AG08395 (cell line): ENCODE measurements at regions not wholly inside any gene's neighbourhood (a gene's known extent, or its start where the extent isn't known, plus 50 kb on each side); places are given as distances from the start of the nearest gene placed in this dataset.

Experiments used
- DNase-seq: peaks from one replicate; pipeline ENCODE4 v3.0.0; 2012; ENCODE audit warnings: mixed read lengths, low spot score

DNA sequence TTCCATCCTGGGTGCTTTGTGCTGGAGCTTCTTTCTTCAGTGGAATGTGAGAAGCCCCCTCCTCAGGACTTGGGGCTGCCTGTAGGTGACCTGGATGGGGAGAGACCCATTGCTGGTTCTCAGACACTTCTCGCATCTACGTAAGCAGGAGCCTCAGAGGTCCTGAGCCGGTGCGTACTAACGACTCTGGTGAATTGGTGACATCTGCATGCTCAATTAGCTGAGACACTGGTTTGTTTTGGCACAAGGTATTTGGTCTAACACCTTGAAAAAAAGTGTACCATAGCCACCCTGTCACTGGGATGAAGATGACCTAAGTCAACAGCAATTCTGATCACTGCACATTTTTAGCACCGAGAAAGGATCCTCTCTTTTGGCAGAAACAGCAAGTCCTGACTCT is 57.7 kb downstream of the LRRC30 start:
- DNase-seq, result no peak

DNA sequence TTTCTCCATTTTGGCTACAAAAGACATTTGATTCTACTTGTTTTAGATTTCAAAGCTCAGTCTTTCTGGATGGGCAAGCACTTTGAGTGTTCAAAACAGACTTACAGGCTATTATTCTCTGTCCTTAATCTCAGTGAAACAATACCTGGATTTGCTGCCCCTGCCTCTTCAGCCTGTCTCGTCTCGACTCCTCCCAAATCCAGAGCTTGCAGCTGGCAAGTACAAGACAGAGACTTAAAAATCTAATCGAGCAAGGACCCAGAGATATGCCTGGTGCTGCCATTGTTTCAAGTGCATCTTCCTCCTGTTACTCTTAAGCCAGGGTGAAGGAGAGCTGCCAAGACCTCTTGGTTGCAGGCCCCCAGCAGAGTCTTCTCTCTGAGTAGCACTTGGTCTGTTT is 59.2 kb downstream of the LRRC30 start:
- DNase-seq, result no peak

DNA sequence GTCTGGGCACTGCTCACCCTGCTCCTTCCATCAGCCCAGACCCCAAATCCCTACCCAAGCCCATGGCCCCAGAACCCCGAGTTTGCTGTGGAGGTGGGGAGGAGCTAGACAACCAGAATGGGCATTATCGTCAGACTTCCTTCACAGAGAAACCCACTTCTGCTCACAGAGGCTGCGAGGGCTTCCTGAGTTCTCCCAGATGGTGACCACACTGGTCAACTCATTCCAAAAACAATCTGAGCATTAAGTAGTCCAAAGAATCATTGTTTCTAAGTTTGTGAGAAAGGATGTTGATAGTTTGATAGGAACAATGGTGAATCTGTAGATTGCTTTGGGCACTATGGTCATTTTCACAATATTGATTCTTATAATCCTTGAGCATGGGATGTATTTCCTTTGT is 60.2 kb downstream of the LRRC30 start:
- DNase-seq, result no peak

DNA sequence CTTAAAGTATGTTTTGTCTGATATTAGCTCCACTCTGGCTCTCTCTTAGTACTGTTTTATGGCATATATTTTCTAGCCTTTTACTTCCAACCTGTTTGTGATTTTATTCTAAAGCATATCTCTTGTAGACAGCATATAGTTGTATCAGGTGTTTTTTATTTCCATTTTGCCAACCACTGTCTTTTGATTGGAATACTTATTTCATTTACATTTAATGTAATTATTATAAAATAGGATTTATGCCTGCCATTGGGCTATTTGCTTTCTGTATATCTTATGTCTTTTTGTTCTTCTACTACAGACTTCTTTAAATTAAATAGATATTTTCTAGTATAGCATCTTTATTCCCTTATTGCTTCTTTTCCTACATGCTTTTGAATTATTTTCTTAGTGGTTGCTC is 67.3 kb downstream of the LRRC30 start:
- DNase-seq, result no peak

DNA sequence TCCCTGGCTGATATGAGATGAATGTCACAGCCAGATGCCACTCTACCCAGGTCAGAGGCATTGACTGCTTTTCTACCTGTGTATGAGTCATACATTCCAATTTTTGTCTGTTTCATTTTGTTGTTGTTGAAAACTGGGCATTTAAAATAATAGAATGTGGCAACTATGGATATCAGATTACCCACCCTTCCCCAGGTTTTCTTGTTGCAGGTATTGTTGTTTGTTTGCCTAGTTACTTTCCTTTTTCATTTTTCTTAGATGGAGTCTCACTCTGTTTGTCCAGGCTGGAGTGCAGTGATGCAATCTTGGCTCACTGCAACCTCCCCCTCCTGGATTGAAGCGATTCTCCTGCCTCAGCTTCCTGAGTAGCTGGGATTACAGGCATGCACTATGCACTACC is 70.2 kb downstream of the LRRC30 start:
- no peak for DNase-seq

DNA sequence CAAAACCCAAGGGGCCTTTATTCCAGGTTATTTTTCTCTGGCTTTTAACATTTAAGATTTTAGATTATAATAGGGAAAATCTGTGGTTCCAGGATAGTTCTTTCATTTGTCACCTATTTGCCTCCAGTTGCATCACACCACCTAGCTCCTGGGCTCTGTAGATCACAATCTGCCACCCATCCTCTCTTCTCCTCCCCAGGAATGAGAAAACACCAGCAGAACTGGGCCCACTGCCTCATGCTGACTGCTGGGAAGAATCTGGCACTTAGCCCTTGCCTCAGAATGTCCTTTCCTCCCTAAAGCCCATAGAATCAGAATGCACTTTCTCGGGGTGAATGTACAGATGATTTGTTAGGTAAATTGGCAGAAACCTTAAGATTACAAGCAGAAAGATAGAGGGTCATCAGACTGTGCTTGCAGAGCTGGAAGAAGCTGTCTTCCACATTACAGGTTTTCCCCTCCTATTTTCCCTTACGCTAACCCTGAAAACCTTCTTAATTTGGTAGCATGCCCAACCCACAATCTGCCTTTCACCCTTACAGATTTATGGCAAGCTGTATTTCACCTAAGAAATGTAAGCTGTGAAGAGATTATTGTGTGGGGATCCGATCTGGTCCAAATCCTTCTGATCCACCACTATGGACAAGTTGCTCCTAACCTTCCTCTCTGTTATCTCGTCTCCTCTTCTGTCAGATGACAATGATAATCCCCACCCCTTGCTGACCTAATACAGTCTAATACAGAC is 72.6 kb downstream of the LRRC30 start:
- no peak for DNase-seq

DNA sequence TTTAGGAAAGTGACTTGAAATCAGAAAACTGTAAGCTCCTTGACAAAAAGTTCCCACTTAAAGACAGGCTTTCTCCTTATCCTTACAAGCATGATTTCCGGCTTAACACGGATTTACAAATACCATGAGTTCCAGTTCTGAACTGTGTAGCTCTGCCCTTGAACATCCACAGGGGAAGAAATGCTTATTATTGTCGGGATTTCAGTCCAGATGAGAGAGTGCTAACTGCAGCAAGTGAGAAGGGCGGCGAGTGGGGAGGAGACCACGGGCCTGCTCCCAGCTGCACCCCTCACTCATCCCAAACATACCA is 73.1 kb downstream of the LRRC30 start:
- DNase-seq, result no peak

DNA sequence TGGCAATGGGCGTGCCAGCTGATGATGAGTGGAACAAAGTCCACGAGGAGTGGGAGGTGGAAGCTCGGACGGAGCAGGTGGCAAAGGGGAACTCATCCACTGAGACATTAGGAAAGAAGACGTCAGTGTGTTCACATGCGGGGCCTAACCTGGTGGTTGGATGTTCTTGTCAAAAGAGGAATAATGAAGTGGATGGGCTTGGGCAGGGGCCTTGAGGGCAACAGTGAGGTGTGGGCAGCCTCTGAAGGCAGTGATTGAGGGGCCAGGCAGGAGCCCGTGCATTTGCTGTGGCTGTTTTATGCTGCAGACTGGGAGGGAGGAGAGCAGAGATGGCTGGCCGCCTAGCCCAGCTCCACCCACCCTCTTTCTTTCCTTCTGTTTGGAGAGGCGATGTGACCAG is 74.5 kb downstream of the LRRC30 start:
- DNase-seq, result no peak

DNA sequence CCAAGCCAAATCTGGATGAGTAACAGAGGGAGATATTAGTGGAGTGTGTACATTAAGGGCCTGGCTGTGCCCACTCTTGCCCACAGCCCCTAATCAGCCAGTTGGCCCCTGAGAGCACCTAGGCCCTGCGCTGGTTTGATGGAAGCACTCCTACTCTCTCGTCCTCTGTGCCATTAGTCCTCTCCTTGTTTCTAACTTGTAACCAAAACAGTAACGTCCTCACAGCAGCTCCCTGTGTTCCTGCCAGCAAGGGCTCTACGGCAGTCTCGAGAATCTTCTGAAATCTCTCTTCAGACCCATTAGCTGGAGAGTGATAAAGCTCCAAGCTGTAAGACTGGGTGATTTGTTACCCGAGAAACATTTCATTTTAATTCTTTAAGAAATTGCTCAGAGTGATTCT is 76.1 kb downstream of the LRRC30 start:
- DNase-seq, result no peak

DNA sequence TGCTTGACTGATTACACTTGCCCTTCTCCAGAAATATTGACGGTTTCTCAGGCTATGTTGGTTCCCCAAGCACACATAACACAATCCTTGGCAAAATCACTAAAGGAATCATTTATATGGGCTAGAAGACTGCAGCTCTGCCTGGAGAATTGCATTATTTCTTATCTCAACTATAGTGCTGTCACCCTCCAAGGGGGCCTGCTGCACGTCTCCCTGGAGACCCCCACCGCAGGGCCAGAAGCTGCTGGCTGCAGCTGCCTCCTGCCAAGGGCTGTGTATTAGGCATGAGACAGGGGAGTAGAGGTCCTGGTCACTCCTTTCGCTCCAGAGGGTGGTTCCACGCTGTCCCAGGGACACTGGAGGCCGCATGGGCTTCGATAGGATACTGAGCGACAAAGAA is 76.6 kb downstream of the LRRC30 start:
- no peak for DNase-seq

DNA sequence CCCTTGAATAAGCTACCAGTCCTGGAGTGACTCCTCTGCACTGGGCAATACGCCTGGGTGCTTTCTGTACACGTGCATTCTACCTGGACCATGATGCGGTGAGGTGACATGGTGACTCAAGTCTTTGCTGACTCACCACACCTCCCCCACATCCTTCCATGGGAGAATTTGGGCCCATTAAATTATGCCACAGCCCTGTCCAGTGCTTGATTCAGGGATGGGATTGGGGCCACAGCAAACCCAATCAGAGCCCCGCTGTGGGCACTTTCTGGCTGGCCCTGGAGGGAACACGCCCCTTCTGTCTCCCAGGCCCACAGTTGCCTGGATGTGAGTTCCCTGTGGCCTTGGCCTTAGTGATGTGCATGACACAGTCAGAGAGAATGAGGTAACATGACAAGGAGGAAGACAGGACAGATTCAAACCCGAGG is 86.9 kb downstream of the LRRC30 start:
- no peak for DNase-seq

DNA sequence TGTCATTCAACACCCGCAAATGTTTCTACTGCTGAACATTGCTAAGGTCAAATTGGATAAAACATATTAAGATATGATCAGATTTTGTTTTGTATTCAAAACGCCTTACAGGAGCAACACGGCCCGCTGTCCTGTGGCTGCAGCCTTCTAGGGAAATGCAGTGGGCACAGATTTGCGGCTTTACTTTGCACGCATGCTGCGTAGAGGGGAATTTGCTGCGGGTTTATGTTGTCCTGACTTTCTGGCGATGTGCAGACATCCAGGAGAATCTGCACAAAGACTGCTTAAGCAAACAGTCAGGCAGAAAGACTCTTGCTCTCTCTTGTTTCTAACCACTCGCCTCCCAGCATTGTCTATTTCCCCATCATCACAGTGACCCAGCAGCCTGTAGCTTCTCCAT is 88.3 kb downstream of the LRRC30 start:
- no peak for DNase-seq

DNA sequence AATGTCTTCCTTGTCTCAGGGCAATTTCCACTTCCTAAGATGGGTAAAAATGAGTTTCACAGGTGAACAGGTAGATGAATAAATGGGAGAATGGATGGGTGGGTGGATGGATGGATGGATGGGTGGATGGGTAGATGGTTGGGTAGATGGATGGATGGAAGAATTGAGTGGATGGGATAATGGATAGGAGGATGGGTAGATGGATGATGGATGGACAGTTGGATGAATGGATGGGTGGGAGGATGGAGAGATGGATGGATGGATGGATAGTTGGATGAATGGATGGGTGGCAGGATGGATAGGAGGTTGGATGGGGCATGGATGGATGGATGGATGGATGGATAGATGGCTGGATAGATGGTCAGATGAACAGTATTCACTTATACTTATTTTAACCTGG is 90.9 kb downstream of the LRRC30 start:
- no peak for DNase-seq

DNA sequence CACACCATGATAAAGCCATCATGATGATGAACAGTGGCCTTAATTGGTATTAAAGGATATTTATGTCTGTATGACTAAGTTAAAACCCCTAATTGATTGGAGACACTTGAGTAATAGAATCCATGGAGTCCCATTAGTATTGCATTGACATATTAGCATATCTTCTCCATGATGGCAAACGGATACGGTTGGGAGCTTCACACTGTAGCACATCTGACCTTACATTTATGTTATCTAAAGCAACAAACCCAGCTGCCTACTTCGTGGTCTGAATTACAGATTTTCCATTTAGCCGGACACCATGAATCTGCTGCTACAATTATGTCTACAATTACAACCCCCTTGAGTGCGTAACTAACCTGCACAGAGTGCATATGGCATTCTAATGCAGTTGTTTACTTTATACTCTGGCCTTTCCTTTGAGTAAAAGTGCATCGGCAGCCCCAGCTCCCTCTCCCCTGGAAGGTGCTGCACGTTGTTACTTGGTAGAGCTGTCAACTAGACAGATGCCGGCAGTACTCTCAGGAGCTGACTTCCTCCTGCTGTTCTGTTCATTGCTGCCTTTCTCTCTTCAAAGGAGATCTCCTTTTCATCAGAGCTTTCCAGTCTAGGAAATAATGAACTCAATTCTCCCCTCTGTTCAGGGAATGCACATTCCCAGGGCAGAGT is 92.1 kb downstream of the LRRC30 start:
- no peak for DNase-seq

DNA sequence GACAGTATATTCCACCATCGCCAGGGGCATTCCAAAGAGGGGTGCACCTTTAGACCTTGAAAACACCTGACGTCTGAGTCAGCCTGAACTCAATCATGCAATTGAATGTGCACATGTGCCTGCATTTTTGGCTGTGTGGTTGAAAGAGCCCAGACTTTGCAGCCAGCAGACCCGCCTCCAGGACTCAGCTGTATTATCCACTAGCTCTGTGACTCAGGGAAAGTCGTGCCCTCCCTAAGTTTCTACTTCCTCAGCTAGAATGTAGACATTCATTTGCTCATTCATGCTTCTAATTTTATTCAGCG is 94.2 kb downstream of the LRRC30 start:
- no peak for DNase-seq

DNA sequence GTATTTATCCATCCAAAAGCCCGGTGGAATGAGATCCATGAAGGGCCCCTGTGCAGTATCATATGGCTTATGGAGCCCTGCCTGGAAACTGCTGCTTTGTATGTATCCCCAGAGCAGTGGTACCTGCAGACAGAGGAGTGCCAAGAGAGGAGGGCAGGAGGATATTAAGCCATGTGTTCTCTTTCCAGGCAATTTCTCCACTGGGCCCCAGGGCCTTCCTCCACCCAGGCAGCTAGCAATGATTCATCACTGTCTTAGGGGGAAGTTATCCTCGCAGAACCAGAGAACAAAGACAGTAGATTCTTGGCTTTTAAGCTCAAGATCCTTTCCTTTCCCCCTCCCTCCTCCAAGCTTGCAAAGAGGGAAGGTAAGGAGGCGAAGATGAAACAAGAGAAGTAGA is 98.1 kb downstream of the LRRC30 start:
- no peak for DNase-seq

DNA sequence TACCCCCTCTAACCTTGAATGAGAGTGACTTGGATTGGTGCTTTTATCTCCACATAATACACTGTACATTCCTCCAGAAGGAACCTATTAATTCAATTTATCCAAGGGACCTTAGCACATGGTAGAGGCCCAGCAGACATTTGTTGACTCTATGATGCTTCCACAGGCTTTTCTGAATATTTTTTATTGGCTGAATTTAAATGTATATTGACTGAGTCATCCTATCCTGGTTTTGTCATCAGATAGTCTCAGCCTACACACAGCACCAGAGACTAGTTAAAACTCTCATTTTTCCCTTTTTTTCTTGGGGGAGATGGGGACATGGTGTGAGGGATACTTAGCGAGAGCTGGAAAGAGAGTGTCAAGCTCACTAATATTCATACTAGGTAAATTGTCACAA is 101.6 kb downstream of the LRRC30 start:
- no peak for DNase-seq

DNA sequence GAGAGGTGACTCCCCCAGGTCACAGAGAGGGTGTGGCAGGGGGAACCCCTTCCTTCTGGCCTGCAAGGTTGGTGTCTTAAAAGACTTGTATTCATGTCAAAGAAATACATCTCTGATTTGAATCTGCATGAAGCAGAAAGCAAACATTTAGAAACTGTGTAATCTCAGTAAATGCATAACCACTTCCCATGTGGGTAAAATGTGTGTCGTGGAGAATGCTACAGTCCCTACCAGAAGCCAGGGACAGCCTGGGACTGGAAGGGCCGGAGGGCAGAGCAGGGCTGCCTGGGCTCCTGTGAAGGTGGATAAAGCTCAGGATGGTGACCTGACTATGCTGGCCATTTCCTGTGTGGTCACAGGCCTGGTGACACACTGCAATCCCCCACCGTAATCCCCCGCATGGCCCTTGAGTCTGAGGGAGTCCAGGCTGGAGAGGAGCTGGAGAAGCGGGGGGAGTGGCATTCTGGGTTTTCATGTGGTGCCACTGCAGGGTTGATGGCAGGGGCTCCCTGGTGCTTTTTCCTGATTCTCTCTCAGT is 102.2 kb downstream of the LRRC30 start:
- no peak for DNase-seq

DNA sequence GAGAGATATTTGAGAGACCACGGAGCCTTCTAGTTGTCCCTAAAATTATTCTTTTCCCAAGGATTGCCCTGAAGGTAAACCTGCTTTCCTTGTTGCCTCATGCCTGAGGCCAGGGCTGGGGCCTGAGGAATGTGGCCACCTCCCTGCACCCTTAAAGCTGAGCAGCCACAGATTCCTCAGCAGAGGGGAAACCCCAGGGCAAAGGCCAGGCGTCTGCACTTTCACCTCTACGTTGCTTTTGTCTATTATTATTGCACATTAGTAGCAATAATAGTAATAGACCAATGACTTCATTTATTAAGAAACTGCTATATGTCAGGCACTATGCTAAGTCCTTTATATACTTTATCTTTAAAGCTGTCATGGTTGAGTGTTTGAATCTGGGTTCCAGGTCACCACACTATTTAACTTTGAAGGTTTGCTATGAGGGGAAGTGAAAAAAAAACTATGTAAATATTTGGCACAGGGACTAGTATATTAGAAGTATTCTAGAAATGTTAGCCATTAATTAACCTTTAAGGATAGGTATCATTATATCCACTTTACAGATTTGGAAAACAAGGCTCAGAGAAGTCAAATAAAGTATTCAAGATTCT is 104.2 kb downstream of the LRRC30 start:
- DNase-seq, result no peak

DNA sequence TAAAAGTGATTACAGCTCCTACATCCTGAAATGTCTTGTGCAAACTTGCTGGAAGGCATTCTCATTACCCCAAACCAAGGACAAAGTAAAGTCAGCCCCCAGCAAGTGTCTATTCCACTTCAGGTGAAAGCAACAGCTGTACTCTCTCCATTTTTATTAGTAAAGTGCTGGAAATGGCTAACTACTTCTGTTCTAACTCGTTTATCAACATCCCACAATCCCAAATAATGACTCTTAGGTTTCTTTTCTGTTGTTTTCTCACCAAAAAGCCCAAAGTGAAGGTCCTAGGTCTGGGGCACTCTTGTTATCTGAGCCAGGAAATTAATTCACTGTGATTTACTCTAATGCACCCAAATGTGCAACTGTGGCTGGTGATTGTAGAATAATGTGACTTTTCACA is 105.7 kb downstream of the LRRC30 start:
- no peak for DNase-seq

DNA sequence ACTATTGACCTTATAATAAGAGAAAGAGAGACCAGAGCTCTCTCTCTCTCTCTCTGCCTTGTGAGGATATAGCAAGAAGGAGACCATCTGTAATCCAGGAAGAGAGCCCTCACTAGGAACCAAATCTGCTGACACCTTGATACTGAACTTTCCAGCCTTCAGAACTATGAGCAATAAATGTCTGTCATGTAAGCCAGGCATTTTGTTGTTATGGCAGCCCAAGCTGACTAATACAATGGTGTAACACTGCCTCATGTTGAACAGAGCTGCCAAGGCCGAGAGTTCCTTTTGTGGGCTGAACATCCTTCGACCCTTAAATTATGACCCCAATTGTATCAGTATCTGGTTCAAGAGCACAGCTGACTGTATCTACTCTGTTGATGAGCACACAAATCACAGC is 108.0 kb downstream of the LRRC30 start:
- DNase-seq, result no peak

DNA sequence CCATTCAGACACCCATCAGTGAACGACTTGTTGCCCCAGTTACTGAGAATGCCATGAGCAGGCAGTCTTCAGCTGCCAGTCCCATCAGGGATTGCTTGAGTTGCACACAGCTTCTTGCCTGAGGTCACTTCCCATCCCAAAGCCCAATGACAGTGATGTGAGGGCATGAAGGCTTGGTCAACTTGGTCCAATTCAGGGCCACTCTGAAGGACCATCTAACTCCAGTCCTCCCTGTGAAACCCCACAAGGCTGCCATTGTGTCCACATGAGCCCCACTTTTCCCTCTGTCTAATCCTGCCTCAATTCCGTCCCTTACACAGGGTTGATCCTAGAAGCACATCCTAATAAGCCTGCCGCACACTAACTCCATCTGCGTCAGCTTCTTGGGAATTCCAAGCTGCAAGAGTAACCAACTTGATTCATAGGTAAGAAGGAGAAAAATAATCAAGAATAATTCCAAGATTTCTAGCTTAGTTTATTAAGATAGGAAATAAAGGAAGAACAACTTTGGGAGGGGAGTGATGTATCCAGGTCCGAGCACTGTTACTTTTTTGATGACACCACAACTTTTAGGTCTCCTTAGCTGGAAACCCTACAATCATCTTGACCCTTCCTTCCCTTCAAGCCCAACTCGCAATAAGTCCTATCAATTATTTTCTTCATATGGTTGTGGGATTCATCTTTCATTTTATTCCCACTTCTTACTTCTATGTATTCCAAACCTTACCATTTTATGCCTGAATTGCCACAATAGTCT is 110.9 kb downstream of the LRRC30 start:
- no peak for DNase-seq
